ENCODE measurements at regions not wholly inside any gene's neighbourhood (a gene's known extent, or its start where the extent isn't known, plus 50 kb on each side); places are given as distances from the start of the nearest gene placed in this dataset.

DNA sequence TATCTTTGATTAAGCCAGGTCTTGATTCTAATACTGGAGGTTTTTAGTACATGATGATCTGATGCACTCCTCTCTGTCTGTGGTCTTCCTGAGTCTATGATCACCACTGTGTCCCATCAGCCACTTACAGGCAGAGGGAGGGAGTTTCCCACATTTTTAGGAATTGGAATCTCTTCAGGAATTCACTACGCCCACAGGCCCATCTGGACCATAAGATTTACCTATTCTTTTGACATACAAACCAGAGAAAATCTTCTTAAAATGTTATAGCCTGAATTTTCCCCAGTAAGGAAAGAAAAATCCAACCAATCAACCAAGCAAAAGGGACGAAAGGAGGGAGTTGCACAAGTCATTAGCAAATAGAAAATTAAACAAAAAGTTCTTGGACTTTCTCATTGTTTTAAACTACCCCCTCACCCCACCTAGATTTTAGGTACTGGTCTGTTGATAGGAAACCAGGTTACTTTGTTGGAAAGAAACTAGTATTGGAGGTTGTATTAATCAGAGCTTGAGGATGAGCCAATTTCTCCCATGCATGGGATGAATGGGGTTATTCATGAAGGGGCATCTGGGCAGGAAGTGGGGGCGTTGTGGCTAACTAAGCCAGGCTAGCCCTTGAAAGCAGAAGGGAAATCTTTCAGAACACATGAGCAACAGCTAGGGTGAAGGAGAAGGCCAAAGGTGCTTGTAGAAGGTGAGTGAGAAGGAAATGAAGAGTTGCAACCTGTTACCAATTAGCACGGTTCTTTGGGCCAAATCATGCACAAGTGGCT, 328.2 kb upstream of the MEX3C start:
- no peak for ATAC-seq
- Mint-ChIP-seq H3K9me3 (no peaks in the 10 kb centered on the region), H3K4me3 (no peak overlapping the region), H3K27ac (no peak overlapping the region), H3K4me1 (no peaks in the 10 kb centered on the region), H3K27me3 (peaks cover 0 to 2% (median 0%) of the 10 kb centered on the region in 5 donors), H3K36me3 (no peaks in the 10 kb centered on the region)
- no peak for DNase-seq
- POLR2A ChIA-PET: no interaction called here

DNA sequence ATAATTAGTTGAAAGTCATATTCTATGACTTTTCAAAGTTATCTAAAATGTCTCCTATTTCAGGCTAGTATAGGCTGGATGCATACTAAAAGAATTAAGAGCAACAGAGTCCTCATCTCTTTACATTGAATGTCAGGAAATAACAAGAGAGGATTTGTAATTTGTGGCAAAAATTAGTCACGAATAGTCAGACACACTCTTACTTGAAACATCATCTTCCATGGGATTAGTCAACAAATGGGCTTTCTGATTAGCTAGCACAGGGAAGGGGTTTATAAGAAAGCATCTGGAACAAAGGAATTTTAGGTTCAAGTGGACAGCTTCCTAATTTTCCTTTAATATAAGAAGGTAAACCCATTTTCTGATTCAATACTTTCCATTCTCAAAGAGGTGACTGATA, 330.3 kb upstream of the MEX3C start:
- DNase-seq (no peak), ATAC-seq (no peak)
- H3K27ac Mint-ChIP-seq: no peak overlapping the region
- POLR2A ChIA-PET: no interaction called here
- H3K4me1 Mint-ChIP-seq: no peaks in the 10 kb centered on the region
- peaks cover 0 to 3% (median 0%) of the 10 kb centered on the region in 9 donors for H3K9me3 Mint-ChIP-seq
- no peaks in the 10 kb centered on the region for H3K36me3 Mint-ChIP-seq
- H3K27me3 Mint-ChIP-seq: peaks cover 0 to 2% (median 0%) of the 10 kb centered on the region in 5 donors
- no peak overlapping the region for H3K4me3 Mint-ChIP-seq

DNA sequence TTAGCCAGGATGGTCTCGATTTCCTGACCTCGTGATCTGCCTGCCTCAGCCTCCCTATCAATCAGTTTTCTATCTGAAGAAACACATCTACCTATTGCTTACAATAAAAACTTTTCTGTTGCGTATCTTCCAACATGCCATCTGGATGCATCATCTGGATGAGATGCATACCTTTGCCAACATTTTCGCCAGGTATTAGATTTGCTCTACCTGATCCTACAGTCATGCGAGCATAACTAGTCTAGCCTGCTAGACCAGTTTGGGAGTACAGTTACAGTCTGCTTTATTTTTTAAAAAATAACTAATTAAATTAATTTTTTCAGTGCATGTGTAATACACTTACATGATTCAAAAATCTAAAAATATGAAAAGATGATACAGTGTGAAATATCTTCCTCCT, 334.0 kb upstream of the MEX3C start:
- Mint-ChIP-seq H3K36me3 (no peaks in the 10 kb centered on the region), H3K27me3 (peaks cover 0 to 4% (median 0%) of the 10 kb centered on the region in 5 donors), H3K4me3 (no peak overlapping the region), H3K4me1 (no peaks in the 10 kb centered on the region), H3K9me3 (peaks cover 0 to 5% (median 2%) of the 10 kb centered on the region in 9 donors), H3K27ac (no peak overlapping the region)
- ATAC-seq (no peak), DNase-seq (no peak)
- POLR2A ChIA-PET: no interaction called here

DNA sequence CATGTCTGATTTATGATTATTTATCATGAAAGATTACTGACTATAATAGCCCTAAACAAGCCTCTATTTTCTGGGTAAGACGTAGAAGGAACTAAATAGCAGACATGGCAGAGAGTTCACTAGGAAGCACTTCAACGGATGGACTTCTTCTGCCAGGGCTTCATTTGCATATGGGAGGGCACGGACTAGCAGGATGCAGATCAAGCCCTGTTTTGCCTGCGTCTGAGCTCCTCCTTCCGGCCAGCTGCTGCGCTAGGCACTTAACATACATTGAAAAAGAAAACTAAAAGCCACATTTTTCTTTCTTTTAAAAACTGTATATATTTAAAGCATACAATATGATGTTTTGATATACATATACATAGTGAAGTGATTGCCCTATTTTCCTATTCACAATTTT, 340.0 kb upstream of the MEX3C start:
- Mint-ChIP-seq H3K4me3 (no peak overlapping the region), H3K4me1 (no peaks in the 10 kb centered on the region), H3K27ac (no peak overlapping the region), H3K27me3 (peaks cover 1 to 18% (median 11%) of the 10 kb centered on the region in 5 donors), H3K36me3 (no peaks in the 10 kb centered on the region), H3K9me3 (peaks cover 0 to 5% (median 2%) of the 10 kb centered on the region in 9 donors)
- POLR2A ChIA-PET: no interaction called here
- DNase-seq (no peak), ATAC-seq (no peak)

DNA sequence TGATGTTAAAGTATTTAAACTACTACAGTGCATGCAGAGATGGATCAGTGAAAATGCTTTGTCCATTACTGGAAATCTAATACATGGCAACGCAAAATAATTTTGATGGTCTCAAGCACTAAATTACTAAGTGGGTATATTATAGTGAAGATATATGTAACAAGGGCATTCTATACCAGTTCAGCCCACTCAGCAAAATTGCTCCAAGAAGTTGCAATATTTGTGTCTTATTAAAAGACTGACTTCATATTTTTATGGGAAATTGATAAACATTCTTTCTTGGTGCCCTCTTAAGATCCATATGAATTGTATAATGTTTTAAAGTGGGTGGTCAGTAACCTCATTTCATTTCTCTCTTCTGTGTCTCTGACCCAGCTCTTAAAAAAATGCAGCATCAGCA, 343.1 kb upstream of the MEX3C start:
- Mint-ChIP-seq H3K4me1 (no peaks in the 10 kb centered on the region), H3K27ac (no peak overlapping the region), H3K27me3 (peaks cover 0 to 18% (median 7%) of the 10 kb centered on the region in 5 donors), H3K36me3 (no peaks in the 10 kb centered on the region), H3K4me3 (no peak overlapping the region), H3K9me3 (no peaks in the 10 kb centered on the region)
- POLR2A ChIA-PET: no interaction called here
- no peak for ATAC-seq
- no peak for DNase-seq

DNA sequence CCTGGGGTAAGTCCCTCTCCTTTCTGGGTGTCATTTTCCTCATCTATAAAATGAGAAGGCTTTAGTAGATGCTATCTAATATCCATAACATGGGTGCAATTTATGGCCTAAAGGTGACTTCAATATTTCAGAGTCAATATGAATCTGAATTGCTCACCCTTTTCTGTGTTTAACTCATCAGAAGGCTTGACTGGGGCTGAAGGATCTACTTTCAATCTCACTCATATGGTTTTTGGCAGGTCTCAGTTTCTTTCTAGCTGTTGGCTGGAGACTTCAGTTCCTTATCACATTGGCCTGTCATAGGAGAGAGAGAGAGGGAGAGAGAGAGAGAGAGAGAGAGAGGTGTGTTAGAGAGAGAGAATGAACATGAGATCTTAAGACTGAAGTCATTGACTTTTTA, 343.7 kb upstream of the MEX3C start:
- H3K27ac Mint-ChIP-seq: no peak overlapping the region
- ATAC-seq (no peak), DNase-seq (no peak)
- H3K36me3 Mint-ChIP-seq: no peaks in the 10 kb centered on the region
- H3K27me3 Mint-ChIP-seq: peaks cover 0 to 18% (median 7%) of the 10 kb centered on the region in 5 donors
- H3K4me1 Mint-ChIP-seq: no peaks in the 10 kb centered on the region
- POLR2A ChIA-PET: no interaction called here
- H3K9me3 Mint-ChIP-seq: no peaks in the 10 kb centered on the region
- no peak overlapping the region for H3K4me3 Mint-ChIP-seq

DNA sequence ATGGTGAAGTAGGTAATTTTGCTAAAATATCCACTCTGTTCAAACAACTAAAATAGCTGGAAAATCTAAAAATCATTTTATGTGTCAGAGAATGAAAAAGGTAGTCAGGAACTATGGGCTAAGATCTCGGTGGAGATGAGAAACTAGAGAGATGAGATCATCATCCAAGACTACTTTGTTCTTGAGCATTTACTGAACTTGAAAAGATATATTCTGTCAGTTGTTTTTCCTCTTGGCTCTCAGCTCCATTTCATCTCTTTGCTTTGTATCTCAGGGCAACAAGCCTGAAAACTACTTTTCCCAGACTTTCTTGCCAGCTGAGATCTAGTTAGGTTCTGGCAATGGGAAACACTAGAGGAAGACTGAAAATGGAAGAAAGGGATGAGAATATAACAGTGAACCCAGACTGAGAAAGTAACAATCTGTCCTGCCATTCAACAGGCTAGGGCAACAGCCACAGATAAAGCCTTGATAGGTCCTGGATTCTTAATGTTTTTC, 346.2 kb upstream of the MEX3C start:
- H3K4me3 Mint-ChIP-seq: no peak overlapping the region
- H3K27ac Mint-ChIP-seq: no peak overlapping the region
- H3K4me1 Mint-ChIP-seq: no peaks in the 10 kb centered on the region
- H3K27me3 Mint-ChIP-seq: peaks cover 0 to 15% (median 7%) of the 10 kb centered on the region in 5 donors
- POLR2A ChIA-PET: no interaction called here
- ATAC-seq (no peak), DNase-seq (no peak)
- no peaks in the 10 kb centered on the region for H3K9me3 Mint-ChIP-seq
- no peaks in the 10 kb centered on the region for H3K36me3 Mint-ChIP-seq

DNA sequence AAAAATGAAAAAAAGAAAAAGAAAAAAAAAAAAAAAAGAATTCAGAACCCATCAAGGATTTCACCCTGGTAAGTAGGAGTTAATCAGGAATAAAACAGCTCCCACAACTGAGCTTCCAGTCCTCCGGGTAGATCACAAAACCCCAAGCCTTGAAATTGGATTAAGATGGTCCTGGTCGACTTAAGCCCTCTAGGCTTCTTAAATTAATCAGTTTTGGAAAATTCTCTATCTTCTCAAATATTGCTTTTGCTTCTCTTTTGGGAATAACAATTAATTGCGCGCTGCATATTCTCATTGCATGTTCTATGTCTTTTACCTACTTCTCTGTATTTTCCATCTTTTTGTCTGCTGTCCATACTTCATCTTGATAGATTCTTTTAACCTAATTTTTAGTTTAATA, 348.0 kb upstream of the MEX3C start:
- Mint-ChIP-seq H3K27ac (no peak overlapping the region), H3K36me3 (no peaks in the 10 kb centered on the region)

DNA sequence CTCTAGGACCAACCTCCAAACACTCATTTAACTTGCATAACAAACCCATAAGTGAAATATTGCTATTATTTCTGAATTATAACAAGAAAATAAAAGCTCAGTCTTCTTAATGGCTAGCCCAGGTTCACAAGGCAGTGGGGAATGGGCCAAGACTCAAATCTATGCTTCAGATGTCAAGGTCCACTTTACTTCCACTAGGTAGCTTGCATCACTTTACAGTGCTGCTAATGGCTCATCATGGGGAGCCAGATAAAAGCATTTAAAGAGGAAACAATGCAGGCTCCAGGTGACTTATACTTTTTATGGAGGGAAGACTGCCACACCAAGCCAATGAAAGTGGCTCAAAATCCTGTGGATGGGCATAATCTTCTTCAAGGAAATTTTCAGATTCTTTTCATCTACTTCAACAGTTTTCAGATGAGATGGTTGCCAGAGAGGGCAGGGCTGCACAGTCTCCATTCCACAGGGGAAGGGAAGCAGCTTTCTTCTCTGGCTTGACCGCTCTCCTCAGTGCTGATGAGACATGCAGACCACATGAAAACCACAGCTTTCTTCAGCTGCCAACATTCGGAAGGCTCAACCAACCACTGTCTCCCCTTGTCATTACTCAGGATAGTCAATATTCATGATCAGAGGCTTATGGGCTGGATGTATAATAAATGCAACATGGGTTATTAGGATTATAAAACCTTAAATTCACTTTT, 361.9 kb upstream of the MEX3C start:
- no peak for ATAC-seq
- Mint-ChIP-seq H3K27ac (no peak overlapping the region), H3K9me3 (peaks cover 0 to 10% (median 5%) of the 10 kb centered on the region in 9 donors), H3K27me3 (peaks cover 13 to 64% (median 21%) of the 10 kb centered on the region in 5 donors), H3K4me1 (peaks cover 0 to 2% (median 0%) of the 10 kb centered on the region in 4 donors), H3K4me3 (no peak overlapping the region), H3K36me3 (no peaks in the 10 kb centered on the region)
- POLR2A ChIA-PET: no interaction called here
- no peak for DNase-seq

More for the DNA sequence above, 348.0 kb upstream of the MEX3C start:
- ATAC-seq: no peak
- Mint-ChIP-seq H3K27me3 (peaks cover 0 to 3% (median 2%) of the 10 kb centered on the region in 5 donors), H3K4me1 (no peaks in the 10 kb centered on the region), H3K9me3 (no peaks in the 10 kb centered on the region), H3K4me3 (no peak overlapping the region)
- POLR2A ChIA-PET: no interaction called here
- DNase-seq: no peak

DNA sequence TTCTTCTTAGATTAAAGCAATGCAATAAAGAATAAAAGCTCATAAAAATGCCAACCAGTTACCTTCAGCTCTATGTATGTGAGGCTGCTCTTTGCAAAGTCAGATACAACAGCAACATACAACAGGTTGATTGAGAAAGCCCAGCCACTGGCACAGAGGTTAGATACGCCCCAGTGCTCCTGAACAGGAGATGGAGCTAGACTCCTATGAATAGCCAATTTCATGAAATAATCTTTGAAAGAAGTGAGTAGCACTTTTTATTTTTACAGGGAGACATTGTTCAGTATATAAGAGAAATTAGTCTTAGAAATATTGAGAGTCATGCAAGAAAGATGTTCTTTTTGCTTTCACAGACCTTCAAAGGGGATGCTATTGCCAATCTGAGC, 362.4 kb upstream of the MEX3C start:
- no peak overlapping the region for H3K27ac Mint-ChIP-seq

DNA sequence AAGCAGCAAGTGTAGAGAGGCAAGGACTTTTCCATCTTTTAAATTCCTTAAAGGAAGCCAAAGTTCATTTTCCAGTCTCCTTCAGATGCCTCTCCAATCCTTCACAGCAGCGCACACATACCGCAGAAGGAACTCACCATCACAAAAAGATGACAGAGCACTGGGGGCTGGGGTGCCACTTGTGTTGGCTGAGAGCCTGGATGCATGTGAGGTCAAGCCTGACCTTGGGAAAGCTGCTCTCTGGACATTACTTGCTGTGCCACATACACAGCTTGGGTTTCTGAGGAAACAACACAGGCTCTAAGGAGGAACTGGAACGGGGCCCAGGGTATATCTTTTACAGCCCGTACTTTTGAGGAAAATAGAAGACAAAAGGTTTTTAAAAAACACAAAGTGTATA, 364.3 kb upstream of the MEX3C start:
- ATAC-seq: no peak
- Mint-ChIP-seq H3K36me3 (no peaks in the 10 kb centered on the region), H3K27me3 (peaks cover 10 to 68% (median 24%) of the 10 kb centered on the region in 5 donors), H3K9me3 (peaks cover 0 to 5% (median 0%) of the 10 kb centered on the region in 9 donors), H3K27ac (no peak overlapping the region), H3K4me3 (no peak overlapping the region), H3K4me1 (peaks cover 0 to 2% (median 0%) of the 10 kb centered on the region in 4 donors)
- POLR2A ChIA-PET: no interaction called here
- DNase-seq: no peak

More for the DNA sequence above, 362.4 kb upstream of the MEX3C start:
- H3K36me3 Mint-ChIP-seq: no peaks in the 10 kb centered on the region
- peaks cover 0 to 8% (median 5%) of the 10 kb centered on the region in 9 donors for H3K9me3 Mint-ChIP-seq
- H3K4me1 Mint-ChIP-seq: peaks cover 0 to 2% (median 0%) of the 10 kb centered on the region in 4 donors
- POLR2A ChIA-PET: no interaction called here
- peaks cover 13 to 70% (median 24%) of the 10 kb centered on the region in 5 donors for H3K27me3 Mint-ChIP-seq
- no peak overlapping the region for H3K4me3 Mint-ChIP-seq
- no peak for DNase-seq
- no peak for ATAC-seq

DNA sequence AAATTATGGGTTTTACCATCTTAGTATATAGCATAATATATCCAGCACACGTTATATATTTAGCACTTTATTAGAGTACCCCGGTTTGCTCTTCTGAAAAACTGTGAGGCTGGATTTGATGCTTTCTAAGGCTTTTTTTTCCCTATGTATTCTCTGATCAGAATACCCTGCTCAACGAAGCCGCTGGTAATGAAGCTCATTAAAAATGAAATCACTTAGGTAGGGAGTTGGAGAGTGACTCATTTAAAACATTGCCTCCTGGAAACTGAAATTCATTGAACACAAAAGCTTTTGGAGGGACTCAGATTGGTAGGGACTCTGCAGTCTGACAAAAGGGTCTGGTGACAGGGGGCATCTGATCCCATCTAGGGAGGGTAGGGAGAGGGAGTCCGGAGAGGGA, 365.4 kb upstream of the MEX3C start:
- ATAC-seq (no peak), DNase-seq (no peak)
- Mint-ChIP-seq H3K36me3 (no peaks in the 10 kb centered on the region), H3K4me1 (no peaks in the 10 kb centered on the region), H3K27ac (no peak overlapping the region), H3K27me3 (peaks cover 8 to 58% (median 18%) of the 10 kb centered on the region in 5 donors), H3K9me3 (peaks cover 0 to 1% (median 0%) of the 10 kb centered on the region in 9 donors), H3K4me3 (no peak overlapping the region)
- POLR2A ChIA-PET: no interaction called here

DNA sequence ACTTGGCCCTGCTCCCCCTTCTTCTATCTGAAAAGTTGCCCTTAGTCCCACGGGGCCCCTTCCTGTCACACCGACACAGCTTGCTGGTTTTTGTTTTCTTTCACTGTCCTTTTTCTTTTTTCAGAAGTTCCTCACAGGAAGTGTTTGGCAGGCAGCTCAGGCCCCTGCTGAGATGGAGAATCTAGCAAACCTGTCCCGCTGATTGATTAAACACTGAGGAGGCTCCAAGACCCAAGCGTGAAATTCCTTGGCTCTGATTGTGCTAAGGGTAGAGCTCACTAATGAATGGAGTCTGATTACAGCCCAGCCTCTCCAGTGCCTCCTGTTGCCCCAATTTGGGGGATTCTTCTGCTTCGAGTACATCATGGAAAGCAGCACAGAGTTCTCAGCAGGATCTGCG, 365.9 kb upstream of the MEX3C start:
- H3K36me3 Mint-ChIP-seq: no peaks in the 10 kb centered on the region
- H3K27me3 Mint-ChIP-seq: peaks cover 7 to 55% (median 17%) of the 10 kb centered on the region in 5 donors
- ATAC-seq (no peak), DNase-seq (no peak)
- peaks cover 0 to 1% (median 0%) of the 10 kb centered on the region in 9 donors for H3K9me3 Mint-ChIP-seq
- H3K27ac Mint-ChIP-seq: no peak overlapping the region
- POLR2A ChIA-PET: no interaction called here
- no peaks in the 10 kb centered on the region for H3K4me1 Mint-ChIP-seq
- H3K4me3 Mint-ChIP-seq: no peak overlapping the region

All from naive thymus-derived CD8-positive, alpha-beta T cell (primary cell).